ENCODE measurements at regions not wholly inside any gene's neighbourhood (a gene's known extent, or its start where the extent isn't known, plus 50 kb on each side); places are given as distances from the start of the nearest gene placed in this dataset.

DNA sequence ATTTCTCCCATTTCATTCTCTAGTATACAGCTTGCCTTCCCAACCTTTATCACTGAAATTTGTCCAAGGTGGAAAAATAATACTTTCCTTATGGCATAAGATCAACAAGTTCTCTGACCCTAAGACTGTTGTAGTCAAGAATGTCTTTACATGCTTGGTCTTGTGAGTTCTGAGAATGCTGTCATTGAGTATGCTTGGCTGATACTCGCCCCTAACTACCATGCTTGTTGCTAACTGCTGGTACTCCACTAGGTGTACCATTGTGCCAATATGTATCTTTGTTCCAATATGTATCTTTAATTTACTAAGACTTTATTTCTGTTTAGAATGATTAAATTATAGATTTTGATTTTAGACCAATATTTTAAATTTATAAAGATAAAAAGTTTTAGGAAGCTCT, 796.4 kb downstream of the PCDH7 start:
- TF ChIP-seq, protein P1, sequence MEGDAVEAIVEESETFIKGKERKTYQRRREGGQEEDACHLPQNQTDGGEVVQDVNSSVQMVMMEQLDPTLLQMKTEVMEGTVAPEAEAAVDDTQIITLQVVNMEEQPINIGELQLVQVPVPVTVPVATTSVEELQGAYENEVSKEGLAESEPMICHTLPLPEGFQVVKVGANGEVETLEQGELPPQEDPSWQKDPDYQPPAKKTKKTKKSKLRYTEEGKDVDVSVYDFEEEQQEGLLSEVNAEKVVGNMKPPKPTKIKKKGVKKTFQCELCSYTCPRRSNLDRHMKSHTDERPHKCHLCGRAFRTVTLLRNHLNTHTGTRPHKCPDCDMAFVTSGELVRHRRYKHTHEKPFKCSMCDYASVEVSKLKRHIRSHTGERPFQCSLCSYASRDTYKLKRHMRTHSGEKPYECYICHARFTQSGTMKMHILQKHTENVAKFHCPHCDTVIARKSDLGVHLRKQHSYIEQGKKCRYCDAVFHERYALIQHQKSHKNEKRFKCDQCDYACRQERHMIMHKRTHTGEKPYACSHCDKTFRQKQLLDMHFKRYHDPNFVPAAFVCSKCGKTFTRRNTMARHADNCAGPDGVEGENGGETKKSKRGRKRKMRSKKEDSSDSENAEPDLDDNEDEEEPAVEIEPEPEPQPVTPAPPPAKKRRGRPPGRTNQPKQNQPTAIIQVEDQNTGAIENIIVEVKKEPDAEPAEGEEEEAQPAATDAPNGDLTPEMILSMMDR (IDR thresholded peaks at IDR 0.05): no peak
- TF ChIP-seq POLR2AphosphoS5 (IDR thresholded peaks at IDR 0.05): no peak

Data from stomach (tissue), 4 donors.